ENCODE measurements at regions not wholly inside any gene's neighbourhood (a gene's known extent, or its start where the extent isn't known, plus 50 kb on each side); places are given as distances from the start of the nearest gene placed in this dataset.

DNA sequence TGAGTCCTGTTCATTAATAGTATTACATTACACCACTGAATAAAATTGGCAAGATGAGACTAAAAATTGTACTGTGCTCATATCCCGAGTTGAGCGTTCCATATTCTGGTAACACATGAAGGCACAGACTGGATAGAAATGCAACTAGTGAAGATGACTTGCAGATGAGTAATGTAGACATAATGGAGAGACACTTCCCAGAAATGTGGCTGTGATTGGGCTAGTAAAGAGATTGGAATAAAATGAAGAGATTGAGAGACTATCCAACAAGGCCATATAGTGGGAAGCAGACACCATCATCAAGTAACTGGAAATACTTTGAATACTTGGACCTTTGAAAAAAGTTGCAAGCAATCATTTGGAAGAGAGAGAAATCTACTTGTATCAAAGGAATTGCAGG, 77.3 kb downstream of the DCAF8L1 start:
- no peak for TF ChIP-seq POLR2A (IDR thresholded peaks at IDR 0.05; ENCODE audit: low read depth, low read length)
- no peak for TF ChIP-seq POLR2AphosphoS5 (IDR thresholded peaks at IDR 0.05; ENCODE audit: low read depth, low read length)
- TF ChIP-seq TAF1 (IDR thresholded peaks at IDR 0.05; ENCODE audit: borderline replicate concordance, low read depth, low read length), result no peak

All from GM12892 (cell line).